GM18861 (cell line): ENCODE measurements at regions not wholly inside any gene's neighbourhood (a gene's known extent, or its start where the extent isn't known, plus 50 kb on each side); places are given as distances from the start of the nearest gene placed in this dataset.
"Not testable (repeated sequence)": the region's sequence is repeated elsewhere in the genome, so short reads cannot be mapped to it uniquely, and the experiment has no call there.

Experiments used
- ATAC-seq: cut with Tn5 transposase; IDR thresholded peaks from one replicate; pipeline ENCODE4 v1.9.1; 2021; ENCODE audit not compliant: unreplicated experiment

- no peak for ATAC-seq
These were observed 77.2 kb upstream of the TRPM1 start for GRCh38 chr15:31178705-31179104.

GRCh38 chr15:31179693-31180092 is 78.2 kb upstream of the TRPM1 start:
- no peak for ATAC-seq

- ATAC-seq, result no peak
These were observed 91.8 kb upstream of the TRPM1 start for GRCh38 chr15:31193291-31193690.

GRCh38 chr15:31195871-31196270 is 94.3 kb upstream of the TRPM1 start:
- no peak for ATAC-seq

GRCh38 chr15:31197497-31198414 is 96.2 kb upstream of the TRPM1 start:
- ATAC-seq, result no peak

- ATAC-seq, result no peak
These were observed 99.2 kb upstream of the TRPM1 start for GRCh38 chr15:31200735-31201151.

GRCh38 chr15:31202953-31203352 is 101.4 kb upstream of the TRPM1 start:
- ATAC-seq, result no peak

- ATAC-seq, result no peak
These were observed 102.5 kb upstream of the TRPM1 start for GRCh38 chr15:31203999-31204398.

GRCh38 chr15:31206386-31207181 is 105.1 kb upstream of the TRPM1 start:
- no peak for ATAC-seq

GRCh38 chr15:31207246-31207645 is 105.7 kb upstream of the TRPM1 start:
- ATAC-seq, result no peak

GRCh38 chr15:31207861-31208260 is 106.3 kb upstream of the TRPM1 start:
- ATAC-seq, result not testable (repeated sequence)

GRCh38 chr15:31208817-31209216 is 107.3 kb upstream of the TRPM1 start:
- ATAC-seq, result no peak

- no peak for ATAC-seq
These were observed 109.8 kb upstream of the TRPM1 start for GRCh38 chr15:31211353-31211752.

- ATAC-seq, result no peak
These were observed 111.0 kb upstream of the TRPM1 start for GRCh38 chr15:31212326-31213080.

- ATAC-seq, result no peak
These were observed 112.3 kb upstream of the KLF13 start for GRCh38 chr15:31214158-31214863.

- ATAC-seq, result no peak
These were observed 111.7 kb upstream of the KLF13 start for GRCh38 chr15:31214864-31215489.

- ATAC-seq, result peak; percentile 52
These were observed 111.0 kb upstream of the KLF13 start for GRCh38 chr15:31215490-31216214.

GRCh38 chr15:31216215-31216911 is 110.3 kb upstream of the KLF13 start:
- peak; percentile 25 for ATAC-seq

- ATAC-seq, result no peak
These were observed 109.6 kb upstream of the KLF13 start for GRCh38 chr15:31217067-31217466.
